ENCODE measurements at regions not wholly inside any gene's neighbourhood (a gene's known extent, or its start where the extent isn't known, plus 50 kb on each side); places are given as distances from the start of the nearest gene placed in this dataset.

- TF ChIP-seq, protein P1, sequence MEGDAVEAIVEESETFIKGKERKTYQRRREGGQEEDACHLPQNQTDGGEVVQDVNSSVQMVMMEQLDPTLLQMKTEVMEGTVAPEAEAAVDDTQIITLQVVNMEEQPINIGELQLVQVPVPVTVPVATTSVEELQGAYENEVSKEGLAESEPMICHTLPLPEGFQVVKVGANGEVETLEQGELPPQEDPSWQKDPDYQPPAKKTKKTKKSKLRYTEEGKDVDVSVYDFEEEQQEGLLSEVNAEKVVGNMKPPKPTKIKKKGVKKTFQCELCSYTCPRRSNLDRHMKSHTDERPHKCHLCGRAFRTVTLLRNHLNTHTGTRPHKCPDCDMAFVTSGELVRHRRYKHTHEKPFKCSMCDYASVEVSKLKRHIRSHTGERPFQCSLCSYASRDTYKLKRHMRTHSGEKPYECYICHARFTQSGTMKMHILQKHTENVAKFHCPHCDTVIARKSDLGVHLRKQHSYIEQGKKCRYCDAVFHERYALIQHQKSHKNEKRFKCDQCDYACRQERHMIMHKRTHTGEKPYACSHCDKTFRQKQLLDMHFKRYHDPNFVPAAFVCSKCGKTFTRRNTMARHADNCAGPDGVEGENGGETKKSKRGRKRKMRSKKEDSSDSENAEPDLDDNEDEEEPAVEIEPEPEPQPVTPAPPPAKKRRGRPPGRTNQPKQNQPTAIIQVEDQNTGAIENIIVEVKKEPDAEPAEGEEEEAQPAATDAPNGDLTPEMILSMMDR (conservative IDR thresholded peaks at IDR 0.05 in 1 of 2, IDR thresholded peaks at IDR 0.05 in 1 of 2; ENCODE audit: extremely low read depth in 1 of 2, insufficient read depth in 1 of 2, low read depth in 1 of 2, low read length in 2 of 2) = no peak
- no peak for TF ChIP-seq EZH2 (IDR thresholded peaks at IDR 0.05; ENCODE audit: borderline replicate concordance, low read length)
Measured at GRCh38 chr19:21655540-21656126, 111.7 kb downstream of the ZNF100 start.
